ENCODE measurements at regions not wholly inside any gene's neighbourhood (a gene's known extent, or its start where the extent isn't known, plus 50 kb on each side); places are given as distances from the start of the nearest gene placed in this dataset.

DNA sequence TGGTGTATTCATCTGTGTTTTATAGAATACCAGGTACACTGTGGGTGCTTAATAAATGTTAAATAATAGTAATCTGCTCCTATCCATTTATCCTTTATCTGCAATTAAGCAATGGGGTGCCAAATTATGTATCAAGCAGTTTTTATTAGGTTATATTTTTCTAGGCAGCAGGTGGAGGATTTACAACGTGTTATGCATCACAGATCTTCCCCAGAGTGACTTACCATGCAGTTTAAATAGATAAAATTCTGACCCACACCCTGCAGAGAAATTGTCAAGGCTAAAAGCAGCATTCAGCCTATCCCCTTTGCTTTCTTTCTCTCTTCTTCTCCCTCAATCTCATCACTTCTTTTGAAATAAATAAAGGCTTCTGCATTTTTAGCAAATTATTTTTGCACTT, 306.4 kb downstream of the CXXC4 start:
- no peak for TF ChIP-seq EP300 (IDR thresholded peaks at IDR 0.05; ENCODE audit: borderline replicate concordance in 1 of 2, low read depth in 1 of 2, low read length in 1 of 2)
- TF ChIP-seq, protein P1, sequence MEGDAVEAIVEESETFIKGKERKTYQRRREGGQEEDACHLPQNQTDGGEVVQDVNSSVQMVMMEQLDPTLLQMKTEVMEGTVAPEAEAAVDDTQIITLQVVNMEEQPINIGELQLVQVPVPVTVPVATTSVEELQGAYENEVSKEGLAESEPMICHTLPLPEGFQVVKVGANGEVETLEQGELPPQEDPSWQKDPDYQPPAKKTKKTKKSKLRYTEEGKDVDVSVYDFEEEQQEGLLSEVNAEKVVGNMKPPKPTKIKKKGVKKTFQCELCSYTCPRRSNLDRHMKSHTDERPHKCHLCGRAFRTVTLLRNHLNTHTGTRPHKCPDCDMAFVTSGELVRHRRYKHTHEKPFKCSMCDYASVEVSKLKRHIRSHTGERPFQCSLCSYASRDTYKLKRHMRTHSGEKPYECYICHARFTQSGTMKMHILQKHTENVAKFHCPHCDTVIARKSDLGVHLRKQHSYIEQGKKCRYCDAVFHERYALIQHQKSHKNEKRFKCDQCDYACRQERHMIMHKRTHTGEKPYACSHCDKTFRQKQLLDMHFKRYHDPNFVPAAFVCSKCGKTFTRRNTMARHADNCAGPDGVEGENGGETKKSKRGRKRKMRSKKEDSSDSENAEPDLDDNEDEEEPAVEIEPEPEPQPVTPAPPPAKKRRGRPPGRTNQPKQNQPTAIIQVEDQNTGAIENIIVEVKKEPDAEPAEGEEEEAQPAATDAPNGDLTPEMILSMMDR (IDR thresholded peaks at IDR 0.05), result no peak
- no peak for TF ChIP-seq POLR2AphosphoS5 (IDR thresholded peaks at IDR 0.05; ENCODE audit: low read depth, low read length)
- TF ChIP-seq GATA2 (CRISPR knock-in tag; IDR thresholded peaks at IDR 0.05), result no peak
- no peak for TF ChIP-seq SMC3 (IDR thresholded peaks at IDR 0.05; ENCODE audit: low read depth, low read length)
- TF ChIP-seq ZBTB33 (IDR thresholded peaks at IDR 0.05; ENCODE audit: borderline replicate concordance, low read depth), result no peak
- TF ChIP-seq EZH2phosphoT487 (IDR thresholded peaks at IDR 0.05; ENCODE audit: borderline replicate concordance, low read depth), result no peak
- no peak for TF ChIP-seq RCOR1 (IDR thresholded peaks at IDR 0.05; ENCODE audit: low read length)
- TF ChIP-seq NFIC (IDR thresholded peaks at IDR 0.05; ENCODE audit: borderline replicate concordance), result no peak
- TF ChIP-seq REST (IDR thresholded peaks at IDR 0.05; ENCODE audit: low read depth, low read length), result no peak

Data from SK-N-SH (cell line).